Peyer's patch (tissue), 4 donors: ENCODE measurements at regions not wholly inside any gene's neighbourhood (a gene's known extent, or its start where the extent isn't known, plus 50 kb on each side); places are given as distances from the start of the nearest gene placed in this dataset.

Experiments
- DNase-seq, 3 donors: peaks; one replicate each; pipeline ENCODE4 v3.0.0-alpha.2; 2017 to 2019
- H3K27ac ChIP-seq, 4 donors: fragments of 200-600 bp; sonication (generic); one replicate each; pipeline ENCODE4 v1.5.1; 2016 to 2019
- H3K27me3 ChIP-seq, 2 donors: fragments of 200-600 bp; sonication (generic); one replicate each; pipeline ENCODE4 v1.5.1; 2019
- H3K36me3 ChIP-seq, 3 donors: fragments of 200-600 bp; sonication (generic); one replicate each; pipeline ENCODE4 v1.5.1; 2016 to 2019
- H3K4me1 ChIP-seq, 4 donors: fragments of 200-600 bp; sonication (generic); one replicate each; pipeline ENCODE4 v1.5.1; 2016 to 2019
- H3K4me3 ChIP-seq, 4 donors: fragments of 200-600 bp; sonication (generic); 1 replicate in 3 of 4; 2 replicates in 1 of 4; pipeline ENCODE4 v1.5.1; 2016 to 2019; ENCODE audit warnings: mild to moderate bottlenecking in 1 of 4
- H3K9me3 ChIP-seq, 4 donors: fragments of 200-600 bp; sonication (generic); one replicate each; pipeline ENCODE4 v1.5.1; 2016 to 2019; ENCODE audit warnings: mild to moderate bottlenecking in 1 of 4
- CTCF ChIP-seq, 6 experiments: fragments of 450-650 bp in 4 of 6; fragments of 200-600 bp in 2 of 6; sonication (generic) in 1 of 6; IDR thresholded peaks; one replicate each; pipeline ENCODE4 v1.5.1; 2017 to 2019; ENCODE audit warnings: antibody characterized with exemption in 6 of 6, mild to moderate bottlenecking in 3 of 6, moderate library complexity in 1 of 6
- POLR2A ChIP-seq, 2 donors: fragments of 450-650 bp; IDR thresholded peaks; one replicate each; pipeline ENCODE4 v1.5.1; 2017; ENCODE audit warnings: antibody characterized with exemption in 2 of 2, mild to moderate bottlenecking in 2 of 2, moderate library complexity in 2 of 2

- H3K27me3 ChIP-seq: no peaks in the 10 kb centered on the region
- H3K36me3 ChIP-seq: no peaks in the 10 kb centered on the region
- H3K27ac ChIP-seq: no peak overlapping the region
- TF ChIP-seq POLR2A (IDR thresholded peaks at IDR 0.05) (no peak), CTCF (IDR thresholded peaks at IDR 0.05) (no peak)
- no peaks in the 10 kb centered on the region for H3K9me3 ChIP-seq
- no peaks in the 10 kb centered on the region for H3K4me1 ChIP-seq
- H3K4me3 ChIP-seq: no peak overlapping the region
- peak in 1 of 3 donors; percentile 34 for DNase-seq
Measured at GRCh38 chr7:155867280-155867679, 55.0 kb upstream of the SHH start.

GRCh38 chr7:155865830-155866525, 53.7 kb upstream of the SHH start:
- Histone ChIP-seq H3K4me3 (no peak overlapping the region), H3K4me1 (peaks cover 0 to 5% (median 0%) of the 10 kb centered on the region in 4 donors), H3K36me3 (no peaks in the 10 kb centered on the region), H3K27ac (no peak overlapping the region), H3K9me3 (no peaks in the 10 kb centered on the region), H3K27me3 (no peaks in the 10 kb centered on the region)
- TF ChIP-seq POLR2A (IDR thresholded peaks at IDR 0.05): no peak
- peak in 1 of 3 donors; percentile 46 for DNase-seq

- no peak overlapping the region for H3K4me3 ChIP-seq
- H3K4me1 ChIP-seq: peaks cover 0 to 11% (median 0%) of the 10 kb centered on the region in 4 donors
- H3K9me3 ChIP-seq: no peaks in the 10 kb centered on the region
- H3K27ac ChIP-seq: no peak overlapping the region
- peak in 1 of 3 donors; percentile 19 for DNase-seq
- no peaks in the 10 kb centered on the region for H3K36me3 ChIP-seq
- no peak for TF ChIP-seq POLR2A (IDR thresholded peaks at IDR 0.05)
- TF ChIP-seq CTCF (IDR thresholded peaks at IDR 0.05): no peak
- H3K27me3 ChIP-seq: no peaks in the 10 kb centered on the region
Measured at GRCh38 chr7:155864991-155865690, 52.9 kb upstream of the SHH start.

GRCh38 chr7:155864271-155864985, 52.2 kb upstream of the SHH start:
- Histone ChIP-seq H3K36me3 (no peaks in the 10 kb centered on the region), H3K27me3 (no peaks in the 10 kb centered on the region), H3K27ac (no peak overlapping the region), H3K4me3 (no peak overlapping the region), H3K9me3 (no peaks in the 10 kb centered on the region), H3K4me1 (peaks cover 0 to 11% (median 0%) of the 10 kb centered on the region in 4 donors)
- TF ChIP-seq POLR2A (IDR thresholded peaks at IDR 0.05) (no peak), CTCF (IDR thresholded peaks at IDR 0.05) (no peak)
- DNase-seq: no peak

GRCh38 chr7:155863721-155864151, 51.5 kb upstream of the SHH start:
- no peaks in the 10 kb centered on the region for H3K36me3 ChIP-seq
- peaks cover 0 to 11% (median 0%) of the 10 kb centered on the region in 4 donors for H3K4me1 ChIP-seq
- TF ChIP-seq CTCF (IDR thresholded peaks at IDR 0.05) (no peak), POLR2A (IDR thresholded peaks at IDR 0.05) (no peak)
- no peaks in the 10 kb centered on the region for H3K27me3 ChIP-seq
- no peak for DNase-seq
- H3K27ac ChIP-seq: no peak overlapping the region
- H3K4me3 ChIP-seq: no peak overlapping the region
- no peaks in the 10 kb centered on the region for H3K9me3 ChIP-seq
